Hindlimb muscle (tissue), 1 donor: ENCODE measurements at regions not wholly inside any gene's neighbourhood (a gene's known extent, or its start where the extent isn't known, plus 50 kb on each side); places are given as distances from the start of the nearest gene placed in this dataset.
"Not testable (repeated sequence)": the region's sequence is repeated elsewhere in the genome, so short reads cannot be mapped to it uniquely, and the experiment has no call there.

Experiments
- DNase-seq: peaks from one replicate; pipeline ENCODE4 v3.0.0-alpha.2; 2013

- DNase-seq, result no peak
Measured at GRCh38 chr5:92616085-92616484, 964.9 kb downstream of the NR2F1-AS1 start.

GRCh38 chr5:92613546-92613945, 967.5 kb downstream of the NR2F1-AS1 start:
- DNase-seq, result no peak

GRCh38 chr5:92610435-92610834, 970.6 kb downstream of the NR2F1-AS1 start:
- not testable (repeated sequence) for DNase-seq

- DNase-seq, result no peak
Measured at GRCh38 chr5:92605591-92605990, 975.4 kb downstream of the NR2F1-AS1 start.

- no peak for DNase-seq
Measured at GRCh38 chr5:92599217-92599810, 981.7 kb downstream of the NR2F1-AS1 start.

- DNase-seq, result no peak
Measured at GRCh38 chr5:92594031-92594430, 987.0 kb downstream of the NR2F1-AS1 start.

GRCh38 chr5:92588876-92589275, 992.1 kb downstream of the NR2F1-AS1 start:
- DNase-seq, result no peak

- no peak for DNase-seq
Measured at GRCh38 chr5:92581690-92582089, 999.3 kb downstream of the NR2F1-AS1 start.

GRCh38 chr5:92581249-92581648, 999.8 kb downstream of the NR2F1-AS1 start:
- no peak for DNase-seq

GRCh38 chr5:92580814-92581213, 1000.2 kb downstream of the NR2F1-AS1 start:
- no peak for DNase-seq

GRCh38 chr5:92574023-92574422, 1007.0 kb downstream of the NR2F1-AS1 start:
- DNase-seq, result no peak

- no peak for DNase-seq
Measured at GRCh38 chr5:92568522-92568921, 1012.5 kb downstream of the NR2F1-AS1 start.

- DNase-seq, result no peak
Measured at GRCh38 chr5:92567831-92568450, 1013.1 kb downstream of the NR2F1-AS1 start.

- no peak for DNase-seq
Measured at GRCh38 chr5:92566113-92566786, 1014.8 kb downstream of the NR2F1-AS1 start.

- no peak for DNase-seq
Measured at GRCh38 chr5:92565673-92566072, 1015.3 kb downstream of the NR2F1-AS1 start.

GRCh38 chr5:92562065-92562464, 1019.0 kb downstream of the NR2F1-AS1 start:
- DNase-seq, result no peak

- DNase-seq, result no peak
Measured at GRCh38 chr5:92561411-92561959, 1019.5 kb downstream of the NR2F1-AS1 start.

GRCh38 chr5:92560698-92561401, 1020.2 kb downstream of the NR2F1-AS1 start:
- DNase-seq, result no peak

GRCh38 chr5:92559781-92560180, 1021.2 kb downstream of the NR2F1-AS1 start:
- no peak for DNase-seq

- no peak for DNase-seq
Measured at GRCh38 chr5:92559331-92559730, 1021.7 kb downstream of the NR2F1-AS1 start.

- no peak for DNase-seq
Measured at GRCh38 chr5:92556747-92557146, 1024.3 kb downstream of the NR2F1-AS1 start.

GRCh38 chr5:92554447-92555085, 1026.5 kb downstream of the NR2F1-AS1 start:
- no peak for DNase-seq

- no peak for DNase-seq
Measured at GRCh38 chr5:92553326-92553725, 1027.7 kb downstream of the NR2F1-AS1 start.
